IMR-90 (cell line): ENCODE measurements at regions not wholly inside any gene's neighbourhood (a gene's known extent, or its start where the extent isn't known, plus 50 kb on each side); places are given as distances from the start of the nearest gene placed in this dataset.

ENCODE experiments used
- BHLHE40 ChIP-seq: fragments of 150-350 bp; IDR thresholded peaks from 2 replicates; pipeline ENCODE4 v1.6.1; 2016; ENCODE audit warnings: mild to moderate bottlenecking, low read depth, low read length
- CEBPB ChIP-seq: IDR thresholded peaks from 2 replicates; pipeline ENCODE4 v1.6.1; 2012; ENCODE audit warnings: low read depth, low read length, improper control_type of control experiment
- CHD1 ChIP-seq: IDR thresholded peaks from 2 replicates; pipeline ENCODE4 v1.6.1; 2012; ENCODE audit warnings: low read depth, low read length, improper control_type of control experiment
- CTCF ChIP-seq: conservative IDR thresholded peaks from 2 replicates; pipeline ENCODE4 v1.5.1; 2012; ENCODE audit warnings: mild to moderate bottlenecking, low read depth, low read length, improper control_type of control experiment
- ELK1 ChIP-seq: fragments of 150-350 bp; IDR thresholded peaks from 2 replicates; pipeline ENCODE4 v1.6.1; 2016; ENCODE audit warnings: low read depth, mild to moderate bottlenecking, low read length, moderate library complexity, borderline replicate concordance
- FOS ChIP-seq: fragments of 150-350 bp; IDR thresholded peaks from 2 replicates; pipeline ENCODE4 v1.6.1; 2016; ENCODE audit warnings: low read depth, low read length
- MXI1 ChIP-seq: IDR thresholded peaks from 2 replicates; pipeline ENCODE4 v1.6.1; 2012; ENCODE audit warnings: low read depth, mild to moderate bottlenecking, low read length, moderate library complexity, borderline replicate concordance
- POLR2A ChIP-seq: IDR thresholded peaks from 2 replicates; pipeline ENCODE4 v1.6.1; 2012; ENCODE audit warnings: mild to moderate bottlenecking, low read depth, low read length
- RAD21 ChIP-seq: IDR thresholded peaks from 2 replicates; pipeline ENCODE4 v1.6.1; 2012; ENCODE audit warnings: low read length, improper control_type of control experiment
- SMC3 ChIP-seq: fragments of 150-350 bp; IDR thresholded peaks from 2 replicates; pipeline ENCODE4 v1.6.1; 2016; ENCODE audit warnings: low read depth, mild to moderate bottlenecking, antibody characterized with exemption, low read length, moderate library complexity
- USF2 ChIP-seq: fragments of 150-350 bp; IDR thresholded peaks from 2 replicates; pipeline ENCODE4 v1.6.1; 2017; ENCODE audit warnings: mild to moderate bottlenecking, antibody characterized with exemption, low read length, low read depth

- no peak for TF ChIP-seq CTCF
- no peak for TF ChIP-seq POLR2A
- TF ChIP-seq RAD21 = no peak
- TF ChIP-seq MXI1 = no peak
- no peak for TF ChIP-seq SMC3
- TF ChIP-seq USF2 = no peak
- TF ChIP-seq CHD1 = no peak
- TF ChIP-seq BHLHE40 = no peak
- no peak for TF ChIP-seq CEBPB
- no peak for TF ChIP-seq FOS
- no peak for TF ChIP-seq ELK1
Measured at GRCh38 chr7:101705331-101705730, 76.2 kb upstream of the MYL10 start.
